Stomach (tissue), 8 donors: ENCODE measurements at regions not wholly inside any gene's neighbourhood (a gene's known extent, or its start where the extent isn't known, plus 50 kb on each side); places are given as distances from the start of the nearest gene placed in this dataset.

Experiments
- DNase-seq, 2 donors: peaks; one replicate each; pipeline versions ENCODE4 v3.0.0 to v3.0.0-alpha.2; 2013 to 2019
- H3K27ac ChIP-seq, 5 donors: fragments of 200-600 bp in 4 of 5; sonication (generic) in 4 of 5; one replicate each; pipeline ENCODE4 v1.5.1; 2013 to 2019; ENCODE audit warnings: mild to moderate bottlenecking in 1 of 5, moderate library complexity in 1 of 5
- H3K27me3 ChIP-seq, 3 donors: fragments of 200-600 bp; sonication (generic); one replicate each; pipeline ENCODE4 v1.5.1; 2017 to 2019; ENCODE audit warnings: mixed run types in 1 of 3
- H3K36me3 ChIP-seq, 4 donors: fragments of 200-600 bp; sonication (generic); 1 replicate in 3 of 4; 2 replicates in 1 of 4; pipeline ENCODE4 v1.5.1; 2016 to 2019
- H3K4me1 ChIP-seq, 4 donors: fragments of 200-600 bp; sonication (generic); one replicate each; pipeline ENCODE4 v1.5.1; 2016 to 2019
- H3K4me3 ChIP-seq, 4 donors: fragments of 200-600 bp; sonication (generic) in 3 of 4; one replicate each; pipeline ENCODE4 v1.5.1; 2016 to 2019; ENCODE audit warnings: mild to moderate bottlenecking in 1 of 4
- H3K9me3 ChIP-seq, 4 donors: fragments of 200-600 bp; sonication (generic); one replicate each; pipeline ENCODE4 v1.5.1; 2016 to 2019
- CTCF ChIP-seq, 7 experiments: fragments of 450-650 bp in 4 of 7; fragments of 200-600 bp in 3 of 7; sonication (generic) in 3 of 7; IDR thresholded peaks; one replicate each; pipeline ENCODE4 v1.5.1; 2016 to 2019; ENCODE audit warnings: antibody characterized with exemption in 7 of 7, control low read depth in 2 of 7, mild to moderate bottlenecking in 1 of 7
- EP300 ChIP-seq: sonication (generic); formaldehyde crosslinking; IDR thresholded peaks from one replicate; pipeline ENCODE4 v1.6.1; 2017; ENCODE audit warnings: antibody characterized with exemption
- POLR2A ChIP-seq, 4 donors: fragments of 450-650 bp; IDR thresholded peaks; one replicate each; pipeline ENCODE4 v1.6.1; 2016; ENCODE audit warnings: antibody characterized with exemption in 4 of 4, control low read depth in 2 of 4, mild to moderate bottlenecking in 1 of 4, moderate library complexity in 1 of 4
- POLR2AphosphoS5 ChIP-seq, 3 donors: sonication (generic); formaldehyde crosslinking; IDR thresholded peaks; one replicate each; pipeline ENCODE4 v1.6.1; 2016; ENCODE audit warnings: antibody characterized with exemption in 3 of 3
- WGBS, 5 donors: extraction: QIAGEN DNeasy Blood & Tissue Kit in 3 of 5; methylation state at CpG; one replicate each; pipeline versions ENCODE4 v1.1.5 to v1.1.7; 2013 to 2018; 5-methylcytosine and 5-hydroxymethylcytosine counted together
- intact Hi-C: fragments of 100-400 bp; cut with DNase I; formaldehyde crosslinking; loops from one replicate; pipeline ENCODE4 v1.15.1; 2023; ENCODE audit warnings: low total_unique reads
- donor health status: healthy with polysubstance abuse.
- donor health status: Bipolar disorder and iron deficiency.
- donor health status: healthy.

DNA sequence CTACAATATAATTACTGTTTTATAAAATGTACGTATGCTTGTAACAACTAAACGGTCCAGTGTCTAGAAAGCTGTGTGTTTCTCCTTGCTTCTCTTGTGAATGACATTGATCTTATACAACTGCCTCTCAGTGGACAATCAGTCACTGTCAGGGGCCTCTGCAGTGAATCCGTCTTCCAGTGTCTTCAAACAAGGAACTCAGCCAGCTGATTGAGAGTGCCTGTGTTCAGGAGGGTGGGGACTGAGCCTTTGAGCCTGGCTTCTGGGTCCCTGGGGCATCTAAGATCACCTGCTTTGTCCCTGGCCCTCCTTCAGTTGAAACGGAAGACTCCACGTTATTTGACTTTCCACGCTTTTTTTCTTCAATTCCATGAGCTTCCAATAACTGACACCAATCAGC is 133.1 kb upstream of the SFSWAP start:
- no peak for TF ChIP-seq EP300
- TF ChIP-seq POLR2AphosphoS5 (IDR thresholded peaks at IDR 0.05): no peak
- TF ChIP-seq POLR2A (IDR thresholded peaks at IDR 0.05): no peak
- TF ChIP-seq CTCF (IDR thresholded peaks at IDR 0.05): no peak
- 58 to 66% (median 63%) methylated on average over 6 of the region's 6 CpGs for WGBS, 5 donors
- H3K27me3 ChIP-seq: peaks cover 0 to 56% (median 7%) of the 10 kb centered on the region in 3 donors

GRCh38 chr12:131578828-131579470 is 131.9 kb upstream of the SFSWAP start:
- Histone ChIP-seq H3K27ac (no peak overlapping the region), H3K27me3 (peaks cover 0 to 53% (median 5%) of the 10 kb centered on the region in 3 donors), H3K36me3 (no peaks in the 10 kb centered on the region), H3K4me3 (no peak overlapping the region), H3K4me1 (peaks cover 0 to 5% (median 0%) of the 10 kb centered on the region in 4 donors), H3K9me3 (no peaks in the 10 kb centered on the region)
- DNase-seq: no peak
- TF ChIP-seq POLR2AphosphoS5 (IDR thresholded peaks at IDR 0.05) (no peak), CTCF (IDR thresholded peaks at IDR 0.05) (no peak), EP300 (no peak), POLR2A (IDR thresholded peaks at IDR 0.05) (no peak)
- WGBS, 5 donors: 50 to 73% (median 52%) methylated on average over 11 of the region's 11 CpGs
- intact Hi-C loops: no loop called here

More for the DNA sequence above, 133.1 kb upstream of the SFSWAP start:
- no peak for DNase-seq
- no peak overlapping the region for H3K27ac ChIP-seq
- no peaks in the 10 kb centered on the region for H3K36me3 ChIP-seq
- peaks cover 0 to 5% (median 0%) of the 10 kb centered on the region in 4 donors for H3K4me1 ChIP-seq
- intact Hi-C loops: no loop called here
- no peaks in the 10 kb centered on the region for H3K9me3 ChIP-seq
- no peak overlapping the region for H3K4me3 ChIP-seq

DNA sequence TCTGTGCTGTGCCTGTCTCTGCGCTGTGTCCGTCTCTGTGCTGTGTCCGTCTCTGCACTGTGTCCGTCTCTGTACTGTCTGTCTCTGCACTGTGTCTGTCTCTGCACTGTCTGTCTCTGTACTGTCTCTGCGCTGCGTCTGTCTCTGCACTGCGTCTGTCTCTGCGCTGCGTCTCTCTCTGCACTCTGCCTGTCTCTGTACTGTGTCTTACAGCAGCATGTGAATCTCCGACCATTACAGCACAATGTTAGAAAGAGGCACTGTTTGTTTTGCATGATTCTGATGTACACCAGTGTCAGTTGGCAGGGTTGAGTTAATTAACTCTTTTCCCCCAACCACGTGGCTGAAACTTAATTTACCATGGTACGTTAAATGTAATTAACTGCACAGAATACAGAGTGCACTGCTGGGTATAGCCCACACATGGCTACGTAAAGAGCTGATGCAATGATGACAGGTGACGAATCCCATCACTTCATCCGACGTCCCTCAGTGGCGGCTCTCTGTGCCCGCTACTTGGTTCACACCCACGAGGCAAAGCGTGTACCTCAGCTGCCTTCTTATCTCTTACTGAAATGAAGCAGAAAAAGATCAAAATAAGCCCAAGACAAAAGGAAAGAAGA is 127.7 kb upstream of the SFSWAP start:
- WGBS, 5 donors: 63 to 72% (median 71%) methylated on average over 20 of the region's 20 CpGs
- no peak overlapping the region for H3K27ac ChIP-seq
- H3K4me3 ChIP-seq: no peak overlapping the region
- no peak for TF ChIP-seq POLR2AphosphoS5 (IDR thresholded peaks at IDR 0.05)
- TF ChIP-seq CTCF (IDR thresholded peaks at IDR 0.05): no peak
- TF ChIP-seq POLR2A (IDR thresholded peaks at IDR 0.05): no peak
- no peak for TF ChIP-seq EP300
- DNase-seq: peak in 1 of 2 donors; percentile 32
- H3K36me3 ChIP-seq: no peaks in the 10 kb centered on the region
- H3K9me3 ChIP-seq: peaks cover 0 to 16% (median 12%) of the 10 kb centered on the region in 4 donors
- no peaks in the 10 kb centered on the region for H3K4me1 ChIP-seq
- peaks cover 0 to 39% (median 5%) of the 10 kb centered on the region in 3 donors for H3K27me3 ChIP-seq
- intact Hi-C loops: no loop called here

DNA sequence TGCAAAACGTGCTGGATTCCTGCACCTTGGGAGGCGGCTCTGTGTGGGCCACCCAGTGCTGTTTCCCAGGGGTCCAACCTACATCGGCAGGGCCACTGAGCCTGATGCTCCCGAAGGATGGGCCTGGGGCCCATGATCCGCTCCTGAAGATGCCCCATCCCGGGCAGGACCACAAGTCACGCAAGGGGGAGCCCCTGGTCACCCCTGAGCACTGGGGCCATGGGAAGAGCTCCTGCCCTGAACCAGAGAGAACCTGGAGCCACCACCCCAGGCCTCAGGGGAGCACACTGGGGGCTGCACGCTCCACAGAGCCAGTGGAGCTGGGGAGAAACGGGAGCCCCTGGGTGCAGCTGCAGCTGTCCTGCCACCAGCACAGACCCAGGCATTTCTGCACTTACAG is 124.6 kb upstream of the SFSWAP start:
- Histone ChIP-seq H3K36me3 (no peaks in the 10 kb centered on the region), H3K4me3 (no peak overlapping the region), H3K4me1 (no peaks in the 10 kb centered on the region), H3K9me3 (peaks cover 0 to 16% (median 12%) of the 10 kb centered on the region in 4 donors), H3K27ac (no peak overlapping the region), H3K27me3 (peaks cover 0 to 34% (median 5%) of the 10 kb centered on the region in 3 donors)
- no peak for DNase-seq
- intact Hi-C loops: no loop called here
- TF ChIP-seq EP300 (no peak), POLR2AphosphoS5 (IDR thresholded peaks at IDR 0.05) (no peak), CTCF (IDR thresholded peaks at IDR 0.05) (no peak), POLR2A (IDR thresholded peaks at IDR 0.05) (no peak)
- WGBS, 5 donors: 84 to 100% (median 90%) methylated on average over 2 to 9 of the region's 9 CpGs
